Osteocyte (in vitro differentiated cells): ENCODE measurements at regions not wholly inside any gene's neighbourhood (a gene's known extent, or its start where the extent isn't known, plus 50 kb on each side); places are given as distances from the start of the nearest gene placed in this dataset.

Experiments
- DNase-seq: peaks from one replicate; pipeline ENCODE4 v3.0.0; 2021; ENCODE audit warnings: mixed read lengths; ENCODE audit not compliant: unreplicated experiment; ENCODE audit errors: extremely low spot score
- H3K27ac Mint-ChIP-seq: one replicate; pipeline ENCODE4 v1.8.0; 2021; ENCODE audit warnings: mild to moderate bottlenecking, mixed read lengths; ENCODE audit not compliant: unreplicated experiment
- H3K27me3 Mint-ChIP-seq: one replicate; pipeline ENCODE4 v1.8.0; 2021; ENCODE audit warnings: mixed read lengths; ENCODE audit not compliant: unreplicated experiment
- H3K36me3 Mint-ChIP-seq: one replicate; pipeline ENCODE4 v1.8.0; 2021; ENCODE audit warnings: mixed read lengths; ENCODE audit not compliant: unreplicated experiment
- H3K4me1 Mint-ChIP-seq: one replicate; pipeline ENCODE4 v1.8.0; 2021; ENCODE audit warnings: mixed read lengths; ENCODE audit not compliant: unreplicated experiment
- H3K4me3 Mint-ChIP-seq: one replicate; pipeline ENCODE4 v1.8.0; 2021; ENCODE audit warnings: mild to moderate bottlenecking, moderate library complexity, mixed read lengths; ENCODE audit not compliant: unreplicated experiment
- H3K9me3 Mint-ChIP-seq: one replicate; pipeline ENCODE4 v1.8.0; 2021; ENCODE audit warnings: mixed read lengths; ENCODE audit not compliant: unreplicated experiment
- TF ChIP-seq, protein P1 (sequence below): fragments of 200-600 bp; sonication (generic); IDR thresholded peaks from 2 replicates; pipeline ENCODE4 v1.5.0; 2021; ENCODE audit warnings: antibody characterized with exemption, mild to moderate bottlenecking, moderate library complexity

GRCh38 chr6:169070506-169071176 is 183.0 kb downstream of the THBS2 start:
- Mint-ChIP-seq H3K4me3 (no peak overlapping the region), H3K9me3 (peaks cover 5% of the 10 kb centered on the region), H3K27ac (peak overlapping the region; percentile 83), H3K4me1 (peaks cover 63% of the 10 kb centered on the region), H3K27me3 (no peaks in the 10 kb centered on the region), H3K36me3 (no peaks in the 10 kb centered on the region)
- DNase-seq, result peak; percentile 93
- TF ChIP-seq, protein P1, sequence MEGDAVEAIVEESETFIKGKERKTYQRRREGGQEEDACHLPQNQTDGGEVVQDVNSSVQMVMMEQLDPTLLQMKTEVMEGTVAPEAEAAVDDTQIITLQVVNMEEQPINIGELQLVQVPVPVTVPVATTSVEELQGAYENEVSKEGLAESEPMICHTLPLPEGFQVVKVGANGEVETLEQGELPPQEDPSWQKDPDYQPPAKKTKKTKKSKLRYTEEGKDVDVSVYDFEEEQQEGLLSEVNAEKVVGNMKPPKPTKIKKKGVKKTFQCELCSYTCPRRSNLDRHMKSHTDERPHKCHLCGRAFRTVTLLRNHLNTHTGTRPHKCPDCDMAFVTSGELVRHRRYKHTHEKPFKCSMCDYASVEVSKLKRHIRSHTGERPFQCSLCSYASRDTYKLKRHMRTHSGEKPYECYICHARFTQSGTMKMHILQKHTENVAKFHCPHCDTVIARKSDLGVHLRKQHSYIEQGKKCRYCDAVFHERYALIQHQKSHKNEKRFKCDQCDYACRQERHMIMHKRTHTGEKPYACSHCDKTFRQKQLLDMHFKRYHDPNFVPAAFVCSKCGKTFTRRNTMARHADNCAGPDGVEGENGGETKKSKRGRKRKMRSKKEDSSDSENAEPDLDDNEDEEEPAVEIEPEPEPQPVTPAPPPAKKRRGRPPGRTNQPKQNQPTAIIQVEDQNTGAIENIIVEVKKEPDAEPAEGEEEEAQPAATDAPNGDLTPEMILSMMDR, result peak; percentile 42

DNA sequence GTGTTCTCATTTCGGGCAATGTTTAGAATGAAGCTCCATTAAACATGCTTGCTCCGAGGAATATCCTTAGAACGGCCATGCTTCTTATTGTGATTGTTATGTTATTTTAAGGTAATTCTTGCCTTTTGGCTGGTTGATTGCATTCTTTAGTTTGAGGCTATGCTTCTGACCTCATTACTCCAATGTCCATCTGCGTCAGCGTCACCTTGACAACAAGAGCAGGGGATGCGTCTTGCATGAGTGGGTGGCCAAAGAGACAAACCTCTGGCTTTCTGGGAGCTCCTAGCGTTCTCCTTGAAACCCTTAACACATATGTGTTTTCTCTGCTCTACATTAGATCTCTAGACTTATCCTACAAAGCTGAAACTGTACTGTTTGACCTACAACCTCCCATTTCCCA is 184.3 kb downstream of the THBS2 start:
- DNase-seq, result no peak
- Mint-ChIP-seq H3K36me3 (no peaks in the 10 kb centered on the region), H3K27ac (peak overlapping the region; percentile 83), H3K4me3 (no peak overlapping the region), H3K9me3 (peaks cover 5% of the 10 kb centered on the region), H3K4me1 (peaks cover 52% of the 10 kb centered on the region), H3K27me3 (no peaks in the 10 kb centered on the region)
- TF ChIP-seq, protein P1, result no peak

DNA sequence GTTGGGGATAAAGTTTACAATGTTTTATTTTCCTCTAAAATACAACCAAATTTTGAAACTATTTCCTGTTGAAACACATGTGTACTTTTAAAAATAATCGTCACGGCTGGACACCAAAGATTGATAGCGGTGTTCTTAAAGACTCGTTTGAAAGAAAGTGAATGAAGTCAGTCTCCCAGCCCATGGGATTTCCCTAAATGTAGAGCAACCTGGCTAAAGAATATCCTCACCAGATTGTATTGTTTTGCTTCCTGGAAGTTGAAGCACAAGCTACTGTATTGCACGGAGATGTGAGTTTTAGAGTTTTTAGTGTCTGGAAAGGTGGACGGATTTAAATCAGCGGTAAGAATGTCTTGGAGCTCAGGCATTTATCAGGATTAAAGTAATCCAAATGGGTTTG is 189.5 kb downstream of the THBS2 start:
- no peak overlapping the region for H3K27ac Mint-ChIP-seq
- no peaks in the 10 kb centered on the region for H3K27me3 Mint-ChIP-seq
- H3K4me3 Mint-ChIP-seq, result no peak overlapping the region
- H3K9me3 Mint-ChIP-seq, result peaks cover 14% of the 10 kb centered on the region
- no peaks in the 10 kb centered on the region for H3K36me3 Mint-ChIP-seq
- peaks cover 3% of the 10 kb centered on the region for H3K4me1 Mint-ChIP-seq
- DNase-seq, result no peak
- TF ChIP-seq, protein P1, result no peak

DNA sequence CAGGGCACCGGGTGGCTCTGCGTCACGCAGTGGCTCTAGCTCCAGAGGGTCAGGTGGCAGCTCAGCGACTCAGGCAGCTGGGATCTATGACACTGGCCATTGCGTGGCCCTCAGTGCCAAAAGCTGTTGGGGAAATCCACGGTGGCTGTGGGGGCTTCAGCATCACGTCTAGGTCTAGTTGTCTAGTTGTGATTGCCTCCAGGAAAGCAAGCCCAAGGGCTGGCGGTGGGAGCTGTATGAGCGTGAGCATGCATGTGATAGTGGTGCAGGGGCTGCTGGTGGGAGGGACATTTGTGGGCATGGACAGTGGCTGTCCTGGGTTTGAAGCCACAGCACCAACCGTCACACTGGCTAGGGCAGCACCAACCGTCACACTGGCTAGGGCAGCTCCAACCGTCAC is 191.4 kb downstream of the THBS2 start:
- Mint-ChIP-seq H3K9me3 (peaks cover 9% of the 10 kb centered on the region), H3K36me3 (no peaks in the 10 kb centered on the region), H3K4me3 (no peak overlapping the region), H3K27ac (no peak overlapping the region), H3K4me1 (peaks cover 3% of the 10 kb centered on the region), H3K27me3 (no peaks in the 10 kb centered on the region)
- DNase-seq, result no peak
- TF ChIP-seq, protein P1, result no peak

DNA sequence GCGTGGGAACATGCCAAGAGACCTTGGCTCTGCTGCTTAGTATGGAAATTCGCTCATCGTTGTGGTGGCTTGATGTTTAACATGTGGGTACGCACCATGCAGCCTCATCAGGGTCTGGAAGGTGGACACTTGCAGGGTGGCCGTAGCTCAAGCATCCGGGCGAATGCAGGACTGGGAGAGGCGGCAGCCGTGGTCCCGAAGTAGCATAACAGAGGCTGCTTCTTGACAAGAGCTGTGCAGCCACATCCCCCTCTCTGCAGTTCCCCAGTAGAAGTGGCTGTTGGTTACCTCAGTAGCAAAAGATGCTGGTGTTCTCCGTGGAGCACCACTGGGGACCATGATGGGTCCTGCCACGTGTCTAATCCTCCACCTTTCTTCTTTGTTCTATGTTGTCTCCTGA is 195.0 kb downstream of the THBS2 start:
- Mint-ChIP-seq H3K4me1 (no peaks in the 10 kb centered on the region), H3K27me3 (no peaks in the 10 kb centered on the region), H3K9me3 (peaks cover 20% of the 10 kb centered on the region), H3K27ac (no peak overlapping the region), H3K36me3 (peaks cover 13% of the 10 kb centered on the region), H3K4me3 (no peak overlapping the region)
- TF ChIP-seq, protein P1, result no peak
- peak; percentile 74 for DNase-seq
